HG03521 (cell line): ENCODE measurements at regions not wholly inside any gene's neighbourhood (a gene's known extent, or its start where the extent isn't known, plus 50 kb on each side); places are given as distances from the start of the nearest gene placed in this dataset.
"Not testable (repeated sequence)": the region's sequence is repeated elsewhere in the genome, so short reads cannot be mapped to it uniquely, and the experiment has no call there.

Experiments
- ATAC-seq: cut with Tn5 transposase; IDR thresholded peaks from one replicate; pipeline ENCODE4 v1.9.1; 2021; ENCODE audit warnings: mild to moderate bottlenecking, moderate library complexity; ENCODE audit not compliant: unreplicated experiment

DNA sequence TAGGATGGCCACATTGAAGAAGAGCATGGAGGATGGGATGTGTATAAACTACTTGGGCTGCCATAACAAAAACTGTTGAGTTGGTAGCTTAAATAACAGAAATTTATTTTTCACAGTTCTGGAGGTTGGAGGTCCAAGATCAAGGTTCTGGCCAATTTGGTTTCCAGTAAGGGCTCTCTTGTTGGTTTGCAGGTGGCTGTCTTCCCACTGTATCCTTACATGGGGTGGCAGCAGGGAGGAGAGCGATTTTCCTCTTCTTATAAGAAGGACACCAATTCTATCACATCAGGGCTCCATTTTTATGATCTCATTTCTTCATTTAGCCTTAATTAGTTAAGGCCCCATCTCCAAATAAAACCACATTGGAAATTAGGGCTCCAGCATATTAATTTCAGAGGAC lies 465.7 kb downstream of the GADD45G start:
- no peak for ATAC-seq

DNA sequence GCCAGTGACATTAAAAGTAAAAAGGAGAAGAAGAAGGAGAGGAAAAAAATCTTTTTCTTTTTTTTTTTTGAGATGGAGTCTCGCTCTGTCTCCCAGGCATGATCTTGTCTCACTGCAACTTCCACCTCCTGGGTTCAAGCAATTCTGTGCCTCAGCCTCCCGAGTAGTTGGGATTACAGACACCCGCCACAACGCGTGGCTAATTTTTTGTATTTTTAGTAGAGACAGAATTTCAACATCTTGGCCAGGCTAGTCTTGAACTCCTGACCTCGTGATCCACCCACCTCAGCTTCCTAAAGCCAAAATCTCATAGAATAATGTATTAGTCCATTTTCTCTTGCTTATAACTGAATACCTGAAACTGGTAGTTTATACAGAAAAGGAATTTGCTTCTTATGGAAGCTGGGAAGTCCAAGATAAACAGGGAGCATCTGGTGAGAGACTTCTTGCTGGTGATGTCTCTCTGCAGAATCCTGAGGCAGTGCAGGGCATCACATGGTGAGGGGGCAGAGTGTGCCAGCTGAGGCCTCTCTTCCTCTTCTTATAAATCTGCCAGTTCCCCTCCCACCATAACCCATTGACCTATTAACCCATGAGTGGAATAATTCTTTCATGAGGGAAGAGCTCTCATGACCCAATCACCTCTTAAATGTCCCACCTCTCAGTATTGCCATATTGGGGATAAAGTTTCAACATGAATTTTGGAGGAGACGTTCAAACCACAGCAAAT lies 466.3 kb downstream of the GADD45G start:
- ATAC-seq, result no peak

DNA sequence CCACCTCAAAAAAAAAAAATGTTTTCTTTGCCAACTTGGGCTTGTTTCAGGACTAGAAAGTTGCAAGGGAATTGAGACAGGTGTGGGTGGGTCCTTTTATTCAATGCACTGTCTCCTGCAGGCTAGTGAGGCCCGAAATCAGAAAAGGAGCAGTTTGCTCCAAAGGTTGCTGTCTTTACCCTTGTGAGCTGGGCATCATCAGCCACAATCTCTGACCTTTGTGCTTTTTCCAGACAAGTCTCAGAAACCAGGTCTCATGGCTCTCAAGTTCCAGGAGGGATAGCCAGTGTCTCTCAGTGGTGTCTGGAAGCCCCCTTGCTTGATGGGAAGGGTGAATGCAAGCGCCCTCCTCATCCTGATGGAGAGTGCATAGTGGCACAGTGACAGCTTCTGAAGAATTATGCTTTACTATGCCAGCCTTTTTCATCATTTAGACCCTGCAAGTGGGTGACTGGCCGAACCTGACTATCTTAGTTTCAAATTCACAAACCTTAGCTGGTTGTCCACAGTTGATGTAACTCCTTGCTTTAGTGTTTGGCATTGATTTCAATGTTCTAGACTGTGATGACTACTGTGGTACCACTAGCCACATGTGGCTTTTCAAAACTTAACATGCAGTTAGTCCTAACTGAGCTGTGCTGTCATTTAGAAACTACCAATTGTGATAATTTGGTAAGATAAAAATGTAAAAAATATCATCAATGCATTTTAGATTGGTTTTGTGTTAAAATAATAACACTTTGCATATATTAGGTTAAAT lies 468.6 kb downstream of the GADD45G start:
- no peak for ATAC-seq

DNA sequence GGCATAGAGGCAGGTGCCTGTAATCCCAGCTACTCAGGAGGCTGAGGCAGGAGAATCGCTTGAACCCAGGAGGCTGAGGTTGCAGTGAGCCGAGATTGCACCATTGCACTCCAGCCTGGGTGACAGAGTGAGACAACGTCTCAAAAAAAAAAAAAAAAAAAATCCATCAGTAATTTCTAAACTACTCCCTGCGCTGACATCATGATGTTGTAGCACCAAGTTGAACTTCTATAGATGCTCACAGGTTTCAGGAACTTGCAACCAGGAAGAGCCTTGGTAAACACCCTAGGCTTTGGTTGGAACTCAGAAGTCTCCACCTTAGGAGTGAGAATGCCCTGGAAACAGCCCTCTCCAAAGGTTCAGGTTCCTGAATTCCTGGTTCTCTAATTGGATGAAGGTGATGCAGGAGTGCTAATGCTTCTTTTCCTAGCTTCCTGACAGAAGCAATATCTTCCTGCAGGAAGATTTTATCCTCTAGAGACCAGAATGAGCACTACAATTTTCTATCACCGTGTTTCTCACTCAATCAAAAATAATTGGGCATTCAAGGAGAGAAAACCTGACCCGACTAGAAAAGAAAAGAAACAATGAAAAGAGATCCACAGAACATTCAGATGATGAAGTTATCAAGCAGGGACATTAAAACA lies 469.6 kb downstream of the GADD45G start:
- no peak for ATAC-seq

DNA sequence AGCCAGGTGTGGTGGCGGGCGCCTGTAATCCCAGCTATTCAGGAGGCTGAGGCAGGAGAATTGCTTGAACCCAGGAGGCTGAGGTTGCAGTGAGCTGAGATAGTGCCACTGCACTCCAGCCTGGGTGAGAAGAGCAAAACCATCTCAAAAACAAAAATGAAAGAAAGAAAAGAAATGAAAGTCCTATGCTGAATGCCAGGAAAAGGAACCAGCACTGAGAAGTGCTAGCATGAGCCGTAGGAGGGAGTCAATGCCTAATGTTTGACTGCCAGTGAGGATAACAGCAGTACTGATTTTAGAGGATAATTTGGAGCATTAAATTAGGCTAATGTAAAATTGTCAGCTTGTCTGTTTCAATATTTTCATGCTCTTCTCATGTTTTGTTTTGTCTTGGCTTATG lies 472.8 kb downstream of the GADD45G start:
- ATAC-seq, result not testable (repeated sequence)

DNA sequence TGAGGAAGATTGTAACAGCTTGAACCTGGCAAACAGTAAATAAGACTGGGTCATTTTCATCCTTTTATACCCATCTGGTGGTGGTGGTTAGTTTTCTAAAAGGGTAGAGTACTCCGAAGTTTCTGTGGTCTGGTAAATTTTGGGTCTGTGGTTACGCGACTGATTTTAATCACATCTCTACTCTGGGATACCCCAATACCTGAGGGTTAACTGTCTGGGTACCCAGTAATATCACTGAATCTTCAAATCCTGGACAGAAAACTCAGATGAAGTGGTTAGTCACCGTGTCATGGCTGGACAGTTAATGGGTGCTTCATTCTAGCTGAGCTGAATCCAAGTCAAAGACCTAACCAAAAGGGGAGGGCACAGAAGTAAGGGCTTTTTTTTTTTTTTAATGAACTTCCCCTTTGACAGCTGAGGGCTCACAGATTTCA lies 474.2 kb downstream of the GADD45G start:
- ATAC-seq, result no peak

DNA sequence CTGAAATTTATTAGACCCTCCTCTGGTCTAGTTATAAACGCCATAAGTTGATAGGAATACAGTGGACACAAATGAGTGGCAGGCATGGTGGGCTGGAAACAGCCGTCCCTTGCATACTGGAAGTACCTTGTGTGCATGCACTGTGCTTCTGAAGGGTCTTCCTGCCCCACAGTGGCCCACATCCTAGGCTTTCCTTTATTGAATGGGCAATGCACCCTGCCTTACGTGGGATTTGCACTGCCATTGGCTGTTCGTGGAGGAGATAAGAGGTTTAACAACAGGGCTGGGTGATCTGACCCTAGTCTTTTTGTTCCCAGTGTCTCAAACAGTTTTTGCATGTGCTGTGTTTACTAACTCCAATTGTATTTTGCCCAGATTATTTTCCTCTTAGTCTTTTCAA lies 480.8 kb downstream of the GADD45G start:
- no peak for ATAC-seq

DNA sequence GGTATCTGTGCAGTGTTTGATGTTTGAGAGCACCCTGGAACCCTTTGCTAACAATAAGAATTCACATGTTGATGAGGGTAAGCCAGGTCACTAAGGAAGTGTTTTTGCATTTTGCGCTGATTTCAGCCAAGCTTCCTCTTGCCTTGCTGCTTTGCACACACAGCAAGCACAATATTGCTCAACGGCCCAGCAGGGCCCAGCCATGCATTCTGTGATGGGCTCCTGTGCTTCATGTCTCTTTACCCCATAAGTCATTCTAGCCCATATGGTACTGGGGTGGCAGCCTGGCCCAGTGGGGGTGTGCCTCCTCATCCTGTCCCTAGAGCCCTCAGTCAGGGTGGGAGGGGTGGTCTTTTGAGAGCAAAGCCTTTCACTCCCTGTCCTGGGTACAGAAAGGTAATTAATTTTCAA lies 481.3 kb downstream of the GADD45G start:
- no peak for ATAC-seq

DNA sequence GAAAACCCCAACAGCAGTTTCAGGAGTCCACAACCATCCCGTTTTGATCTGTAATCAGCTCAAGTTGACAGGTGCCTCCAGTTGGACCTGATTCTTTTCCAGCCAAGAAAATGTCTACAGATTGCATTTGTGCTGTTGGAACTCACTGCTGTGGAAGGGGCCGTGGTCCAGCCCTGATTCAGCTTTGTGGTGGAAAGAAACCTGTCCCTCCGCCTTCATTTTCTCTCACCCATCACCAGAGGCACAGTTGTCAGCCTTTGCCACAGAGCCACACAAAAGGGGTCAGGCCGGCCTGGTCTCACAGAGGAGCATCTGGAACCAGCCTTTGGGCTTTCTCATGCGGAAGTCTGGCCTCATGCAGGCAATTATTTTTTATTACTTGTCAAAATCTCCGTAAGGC lies 483.6 kb downstream of the GADD45G start:
- ATAC-seq, result no peak

DNA sequence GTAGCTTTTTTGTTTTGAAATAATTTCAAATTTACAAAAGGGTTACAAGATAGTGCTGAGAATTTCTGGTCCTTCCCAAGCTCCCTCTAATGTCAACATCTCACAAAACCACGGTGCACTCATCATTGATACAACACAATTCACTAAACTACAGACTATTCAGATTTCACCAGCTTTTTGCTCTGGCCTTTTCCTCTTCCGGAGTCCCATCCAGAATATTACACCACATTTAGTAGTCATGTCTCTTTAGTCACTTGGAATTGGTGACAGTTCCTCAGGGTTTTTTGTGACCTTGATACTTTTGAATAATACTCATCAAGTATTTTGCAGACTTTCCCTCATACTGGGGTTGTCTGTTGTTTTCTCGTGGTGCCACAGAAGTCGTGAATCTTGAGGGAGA lies 484.0 kb downstream of the GADD45G start:
- no peak for ATAC-seq

DNA sequence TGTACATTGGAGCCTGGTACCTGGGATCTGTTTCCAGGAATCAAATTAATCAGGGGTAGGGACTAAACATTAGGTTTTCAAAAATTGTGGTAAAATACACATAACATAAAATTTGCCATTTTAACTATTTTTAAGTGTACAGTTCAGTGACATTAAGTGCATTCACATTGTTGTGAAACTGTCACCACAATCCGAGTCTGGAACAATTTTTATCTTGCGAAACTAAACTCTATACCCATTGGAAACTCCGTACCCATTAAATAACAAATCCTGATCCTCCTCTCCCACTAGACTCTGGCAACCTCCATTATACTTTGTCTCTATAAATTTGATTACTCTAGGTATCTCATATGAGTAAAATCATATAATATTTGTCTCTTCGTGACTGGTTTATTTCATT lies 486.2 kb downstream of the GADD45G start:
- ATAC-seq, result no peak

DNA sequence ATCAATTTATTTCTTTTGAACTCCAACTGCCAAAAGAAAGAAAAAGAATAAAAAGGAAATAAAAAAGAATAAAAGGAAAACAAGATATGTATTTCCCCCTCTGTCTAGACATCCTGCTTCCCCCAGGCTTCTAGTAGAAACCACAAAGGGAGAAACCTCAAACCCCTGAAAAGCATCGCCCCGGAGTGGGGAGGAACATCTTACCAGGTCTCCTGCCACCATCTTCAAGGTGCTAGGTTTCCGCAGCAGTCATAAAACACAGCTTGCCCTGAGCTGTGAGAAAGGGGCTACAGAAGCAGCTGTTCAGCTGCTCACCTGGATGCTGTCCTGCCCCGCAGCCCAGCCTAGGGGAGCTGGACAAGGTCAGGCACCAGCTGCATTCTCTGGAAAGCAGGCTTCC lies 487.7 kb downstream of the GADD45G start:
- ATAC-seq, result no peak

DNA sequence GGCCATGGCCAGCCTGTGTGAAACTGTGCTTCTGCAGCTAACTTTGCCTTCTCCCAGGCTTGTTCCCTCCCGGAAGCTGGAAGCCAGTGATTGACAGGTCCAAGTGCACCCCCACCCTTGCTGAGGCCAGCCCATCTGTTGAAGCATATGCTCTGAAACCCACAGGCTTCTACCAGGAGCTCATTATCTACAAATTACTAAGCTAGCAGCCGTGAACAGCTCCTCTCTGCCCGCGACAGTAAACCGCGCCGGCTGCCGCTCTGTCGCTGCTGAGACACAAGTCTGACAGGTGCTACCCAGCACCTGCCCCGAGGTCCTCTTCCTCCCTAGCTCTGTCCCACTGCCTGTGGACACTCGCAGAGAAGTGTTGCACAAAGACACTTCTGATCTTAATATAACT lies 490.9 kb downstream of the GADD45G start:
- no peak for ATAC-seq

DNA sequence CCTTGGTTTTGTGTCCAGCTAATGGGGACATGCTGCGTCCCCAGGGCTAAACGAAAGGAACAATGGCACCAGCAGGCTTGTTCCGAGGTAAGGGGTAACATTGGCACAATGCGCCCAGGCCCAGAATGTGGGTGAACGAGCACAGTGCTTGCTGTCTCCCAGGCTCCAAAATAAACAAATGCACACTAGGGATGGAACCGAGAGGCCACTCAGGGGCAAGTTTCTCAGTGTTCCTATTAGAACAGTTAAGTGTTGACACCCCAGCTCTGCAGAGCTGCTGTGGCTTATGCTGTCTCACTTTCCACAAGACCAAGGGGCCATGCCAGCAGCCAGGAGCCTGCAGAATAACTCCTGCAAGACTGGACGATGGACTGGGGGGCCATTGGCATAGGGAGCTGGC lies 492.4 kb downstream of the GADD45G start:
- ATAC-seq, result no peak

DNA sequence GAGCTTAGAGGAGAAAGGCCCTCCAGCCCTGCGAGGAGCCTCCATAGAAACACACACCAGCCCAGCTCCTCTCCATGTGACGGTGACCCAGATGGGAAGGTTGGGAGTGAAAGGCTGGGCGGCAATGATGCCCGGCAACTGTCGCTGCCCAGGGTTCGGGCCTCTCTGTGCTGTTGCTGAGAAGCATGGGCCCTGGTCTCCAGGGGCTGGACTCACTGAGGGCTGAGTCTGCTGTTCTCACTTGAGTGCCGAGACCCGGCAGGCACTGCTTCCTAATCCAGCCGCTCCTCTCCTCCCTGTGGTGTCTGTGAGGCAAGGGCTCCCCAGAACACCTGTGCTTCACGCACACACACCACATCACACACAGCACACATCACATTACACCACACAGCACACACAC lies 493.6 kb downstream of the GADD45G start:
- ATAC-seq, result no peak

DNA sequence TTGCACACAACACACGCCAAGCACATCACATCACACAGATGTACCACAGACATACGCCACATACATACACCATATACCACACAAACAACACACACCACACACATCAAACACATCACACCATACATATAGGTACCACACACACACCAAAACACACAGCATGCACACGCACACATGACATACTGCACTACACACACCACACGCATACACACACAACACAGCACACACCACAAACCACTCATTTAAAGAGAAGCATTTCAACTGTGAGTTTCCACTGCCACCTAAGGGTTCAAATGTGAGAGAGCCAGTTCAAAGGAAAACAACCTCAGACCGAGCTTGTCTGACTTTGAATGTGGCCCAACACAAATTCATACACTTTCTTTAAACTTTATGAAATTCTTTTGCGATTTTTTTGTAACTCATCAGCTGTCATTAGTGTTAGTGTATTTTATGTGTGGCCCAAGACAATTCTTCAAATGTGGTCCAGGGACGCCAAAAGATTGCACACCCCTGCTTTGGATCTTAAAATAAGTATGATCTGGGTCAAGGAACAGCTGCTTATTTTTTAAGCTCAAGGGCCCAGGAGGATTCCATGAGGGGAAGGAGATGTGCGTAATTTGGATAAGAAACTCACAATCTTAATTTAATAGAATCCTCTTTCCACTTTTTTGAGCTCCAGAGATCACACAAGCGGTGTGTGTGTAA lies 494.6 kb downstream of the GADD45G start:
- no peak for ATAC-seq

DNA sequence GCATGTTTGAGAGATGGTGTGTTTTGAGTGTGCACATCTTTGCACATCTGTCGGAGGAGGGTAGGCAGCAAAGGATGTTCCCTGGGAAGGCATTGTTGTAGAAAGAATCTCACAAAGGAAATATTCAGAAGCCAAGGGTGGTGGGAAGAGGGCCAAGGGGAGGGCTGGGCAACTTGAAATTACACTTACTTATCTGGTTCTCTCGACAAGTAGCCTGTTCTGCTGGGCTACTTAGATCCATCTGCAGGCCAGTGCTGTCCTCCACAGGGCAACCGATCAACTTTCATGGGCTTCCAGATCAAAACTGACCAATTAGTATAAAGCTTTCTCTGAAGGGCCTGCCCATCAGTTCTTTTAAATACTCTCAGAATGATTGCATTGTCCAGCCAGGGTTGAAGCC lies 495.2 kb downstream of the GADD45G start:
- no peak for ATAC-seq

DNA sequence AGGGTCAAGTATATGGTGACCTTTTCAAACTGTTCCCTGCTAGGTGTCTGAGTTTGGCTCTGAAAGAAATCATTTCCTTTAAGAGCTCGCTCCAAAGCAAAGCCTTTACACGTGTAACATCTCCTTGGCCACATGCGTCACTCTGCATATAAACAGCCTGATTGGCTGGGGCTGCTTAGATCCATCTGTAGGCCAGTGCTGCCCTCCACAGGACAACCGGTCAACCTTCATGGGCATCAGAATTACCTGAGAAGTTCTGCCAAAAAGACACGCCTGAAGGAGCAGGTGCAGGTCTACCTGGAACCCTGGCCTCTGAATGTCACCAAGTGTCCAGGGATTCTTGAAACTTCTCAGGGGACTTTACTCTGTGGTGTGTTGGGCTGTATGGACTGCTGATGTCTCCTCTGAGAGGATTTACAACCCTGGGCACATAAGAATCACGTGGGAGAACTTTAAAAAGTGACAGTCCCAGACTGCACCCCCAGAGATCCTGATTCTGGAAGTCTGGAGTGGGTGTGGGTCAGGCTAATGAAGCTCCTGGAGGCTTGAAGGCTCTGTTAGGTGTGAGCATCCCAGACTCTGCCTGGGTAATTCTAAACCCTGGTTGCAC lies 497.6 kb downstream of the GADD45G start:
- peak; percentile 97 for ATAC-seq

DNA sequence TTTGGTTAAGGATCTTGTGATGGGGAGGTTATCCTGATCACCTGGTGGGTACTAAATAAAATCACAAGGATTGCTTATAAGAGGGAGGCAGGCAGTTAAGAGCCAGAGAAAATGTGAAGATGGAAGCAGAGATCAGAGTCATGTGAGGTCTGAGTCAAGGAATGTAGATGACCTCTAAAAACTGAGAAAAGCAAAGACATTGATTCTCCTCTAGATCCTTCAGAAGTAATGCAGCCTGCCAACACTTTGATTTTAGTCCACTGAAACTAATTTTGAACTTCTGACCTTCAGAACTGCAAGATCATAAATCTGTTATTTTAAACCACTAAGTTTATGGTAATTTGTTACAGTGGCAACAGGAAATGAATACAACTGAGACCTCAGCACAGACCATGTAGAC lies 499.0 kb downstream of the GADD45G start:
- no peak for ATAC-seq

DNA sequence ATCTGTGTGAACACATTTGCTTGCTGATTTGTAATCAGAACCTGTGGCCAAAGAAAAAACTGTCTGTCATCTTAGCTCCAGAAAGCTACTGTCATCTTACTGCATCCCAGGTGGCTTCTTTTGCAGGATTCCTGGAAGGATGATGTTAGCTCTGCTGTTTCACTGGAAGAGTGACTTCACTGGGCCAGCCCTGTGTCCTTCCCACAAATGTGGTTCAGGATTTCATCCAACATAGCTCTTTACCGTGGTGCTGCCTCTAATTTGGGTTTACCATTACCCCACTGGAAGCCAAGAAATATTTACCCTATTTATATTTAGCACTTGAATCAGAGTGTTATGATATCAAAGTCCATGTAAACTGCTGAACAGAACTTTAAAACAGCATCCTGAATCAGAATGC lies 501.0 kb downstream of the GADD45G start:
- ATAC-seq, result no peak
